HG03565 (cell line): ENCODE measurements at regions not wholly inside any gene's neighbourhood (a gene's known extent, or its start where the extent isn't known, plus 50 kb on each side); places are given as distances from the start of the nearest gene placed in this dataset.
"Not testable (repeated sequence)": the region's sequence is repeated elsewhere in the genome, so short reads cannot be mapped to it uniquely, and the experiment has no call there.

Experiments
- ATAC-seq: cut with Tn5 transposase; IDR thresholded peaks from one replicate; pipeline ENCODE4 v1.9.1; 2021; ENCODE audit warnings: mild to moderate bottlenecking, moderate library complexity; ENCODE audit not compliant: unreplicated experiment

DNA sequence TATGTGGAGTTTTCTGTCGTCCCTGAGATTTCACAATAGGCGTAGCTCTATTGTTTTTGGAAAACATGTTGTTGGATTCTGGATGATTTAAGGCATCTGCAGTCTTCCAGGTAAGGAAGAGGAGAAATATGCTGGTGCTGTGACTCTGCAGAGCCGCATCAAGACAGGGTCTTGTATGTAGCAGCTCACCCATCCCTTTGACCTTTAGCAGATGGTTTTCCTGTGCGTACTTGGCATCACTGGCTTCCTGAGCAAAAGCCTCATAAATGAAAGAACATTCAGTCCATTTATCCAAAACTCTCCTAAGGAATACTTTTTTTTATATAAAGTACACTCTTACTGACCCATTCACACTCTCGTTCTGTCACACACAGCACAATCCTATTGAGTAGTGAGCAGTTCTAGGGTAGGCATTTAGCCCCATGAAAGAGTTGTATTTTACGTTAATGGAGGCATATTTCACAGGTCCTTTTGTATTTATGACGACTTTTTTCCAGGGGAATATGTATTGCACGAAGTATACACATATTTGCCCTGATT is 443.9 kb downstream of the STK39 start:
- ATAC-seq, result no peak

DNA sequence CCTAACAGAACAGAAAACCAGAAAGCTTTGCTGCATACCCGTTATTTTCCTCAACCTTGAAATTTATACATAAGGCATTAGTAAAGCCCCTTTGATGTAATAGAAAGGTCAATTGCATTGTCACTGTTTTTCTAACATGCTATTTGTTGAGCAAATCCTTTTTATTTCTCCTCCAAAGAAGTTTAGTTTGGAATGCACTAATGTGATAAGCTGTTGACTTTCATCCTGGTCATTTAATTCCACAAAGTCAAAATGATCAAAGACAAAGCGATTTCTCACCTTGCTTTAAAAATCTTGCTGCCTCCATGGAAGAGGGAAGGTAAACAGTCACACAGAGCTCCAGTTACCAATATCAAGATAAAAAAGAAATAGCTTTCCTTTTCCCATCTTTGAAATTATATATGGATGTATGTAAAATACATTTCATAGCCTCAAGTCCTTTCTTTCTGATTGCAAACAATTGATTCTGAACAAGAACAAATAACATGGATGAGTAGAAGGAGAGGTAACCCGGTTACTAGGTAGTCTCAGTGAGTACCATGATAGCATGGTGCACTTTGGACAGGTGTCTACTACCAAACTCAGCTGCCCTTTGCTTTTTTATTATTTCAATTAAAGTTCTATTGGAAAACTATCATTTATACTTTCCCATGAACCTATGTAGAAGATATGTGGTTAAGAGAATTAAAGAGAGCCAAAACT is 452.7 kb downstream of the STK39 start:
- ATAC-seq, result no peak

DNA sequence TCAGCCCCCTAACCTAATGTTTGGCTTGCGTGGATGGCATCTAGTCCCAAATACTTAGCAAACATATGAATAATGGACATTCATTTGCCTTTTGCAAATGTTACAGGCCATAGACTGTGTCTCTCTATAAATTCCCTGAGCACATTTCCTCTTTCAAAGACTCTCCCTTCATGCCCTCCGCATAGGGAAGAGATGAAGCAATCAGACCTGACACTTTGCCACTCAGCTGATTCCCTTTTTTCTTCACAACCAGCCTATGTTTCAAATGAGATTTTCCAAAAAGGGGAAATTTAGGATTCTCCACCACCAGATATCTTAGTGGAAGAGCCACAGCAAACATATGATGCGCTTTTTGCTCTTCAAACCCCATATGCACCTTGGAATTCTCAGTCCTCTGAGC is 453.7 kb downstream of the STK39 start:
- ATAC-seq, result no peak

DNA sequence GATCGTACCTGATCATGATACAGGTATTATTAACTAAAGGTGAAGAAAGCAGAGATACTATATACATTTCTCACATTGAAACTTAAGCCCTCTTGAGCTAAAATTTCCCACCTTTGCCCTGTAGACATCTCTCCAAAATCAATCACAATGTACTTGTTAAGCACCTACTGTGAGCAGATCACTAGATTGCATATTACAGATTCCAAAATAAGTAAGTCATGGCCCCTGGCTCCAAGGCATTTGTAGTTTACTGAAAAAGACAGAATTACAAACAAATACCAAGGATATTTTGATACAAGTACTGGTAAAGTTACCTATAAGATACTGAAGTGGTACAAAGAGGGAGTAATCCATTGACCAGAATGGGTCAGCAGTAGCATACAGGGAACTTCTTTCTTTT is 455.3 kb downstream of the STK39 start:
- no peak for ATAC-seq

DNA sequence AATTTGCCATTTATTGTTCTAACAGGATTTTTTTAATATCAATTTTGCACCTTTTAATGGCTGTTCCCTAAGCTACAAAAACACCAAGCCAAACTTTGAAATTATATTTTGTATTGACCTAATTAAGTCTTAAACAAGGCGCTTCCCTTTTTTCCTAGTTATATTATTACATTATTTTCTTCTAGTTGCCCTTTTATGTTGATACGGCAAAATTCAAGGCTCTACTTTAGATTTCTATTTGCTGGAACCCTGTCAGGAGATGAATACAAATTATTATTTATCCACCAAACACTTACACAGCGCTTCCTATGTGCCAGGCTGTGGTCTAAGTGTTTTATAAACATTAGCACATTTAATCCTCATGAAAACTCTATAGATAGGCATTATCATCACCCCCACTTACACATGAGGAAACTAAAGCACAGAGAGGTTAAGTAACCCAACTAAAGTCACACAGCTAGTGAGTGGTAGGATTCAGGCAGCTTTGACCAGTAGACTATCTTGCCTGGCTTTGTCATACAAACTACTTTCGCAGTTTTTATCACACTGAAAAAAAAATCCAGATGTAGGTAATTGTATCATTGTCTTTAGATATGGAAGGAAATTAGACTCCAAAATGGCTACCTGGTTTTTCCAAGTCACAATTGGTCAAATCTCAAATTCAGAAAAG is 456.5 kb downstream of the STK39 start:
- no peak for ATAC-seq

DNA sequence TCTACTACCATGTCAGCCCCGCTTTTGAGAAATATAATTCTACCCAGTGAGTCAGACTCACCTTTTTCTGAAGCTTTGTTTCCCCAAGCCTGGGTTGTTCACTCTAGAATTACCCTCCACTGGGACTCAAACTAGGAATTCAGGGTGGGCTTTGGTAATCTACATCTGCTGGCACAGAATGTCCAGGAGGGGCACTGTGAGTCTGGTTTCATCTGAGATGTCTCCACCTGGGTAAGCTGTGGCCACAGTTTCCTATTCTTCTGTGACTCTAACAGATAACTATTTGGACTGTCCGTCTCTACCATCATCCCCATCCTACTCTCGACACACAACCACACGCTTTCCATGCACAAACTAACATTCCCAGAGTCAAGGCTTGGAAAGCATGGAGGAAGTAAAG is 457.2 kb downstream of the STK39 start:
- no peak for ATAC-seq

DNA sequence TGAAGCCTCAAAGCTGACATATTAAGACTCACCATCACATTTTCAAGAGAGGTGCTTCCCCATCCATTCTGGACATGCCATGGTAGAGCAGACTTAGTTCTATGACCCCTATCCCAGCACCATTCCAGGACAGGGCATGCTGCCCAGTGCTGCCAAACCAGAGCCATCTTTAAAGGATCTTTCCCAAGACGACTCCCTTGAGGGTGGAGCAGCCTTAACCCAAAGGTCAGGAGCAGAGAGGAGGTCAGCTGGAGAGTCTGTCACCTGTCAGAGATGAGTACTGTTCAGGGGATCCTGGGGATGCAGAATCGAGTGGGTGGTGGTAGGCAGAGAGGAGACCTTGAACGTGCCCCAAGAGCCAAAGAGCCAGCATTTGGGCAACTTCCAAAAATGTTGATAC is 459.8 kb downstream of the STK39 start:
- ATAC-seq, result no peak

DNA sequence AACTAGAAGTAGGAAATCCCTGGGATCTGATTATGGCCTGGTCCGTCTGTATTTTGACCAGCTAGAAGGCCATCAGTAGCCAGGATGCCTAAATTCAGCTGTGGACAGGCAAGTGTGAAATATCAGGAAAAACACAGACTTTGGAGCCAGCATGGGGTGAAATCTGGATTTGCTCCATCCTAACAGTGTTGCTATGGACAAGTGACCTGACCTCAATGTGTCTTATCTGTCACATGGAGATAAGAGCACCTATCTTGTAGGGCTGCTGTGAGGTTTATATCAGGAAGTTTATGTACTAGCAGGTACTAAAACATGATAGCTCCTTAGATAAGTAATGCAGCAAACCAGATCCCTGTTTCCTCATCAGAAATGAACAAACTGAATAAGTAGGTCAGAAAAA is 460.4 kb downstream of the STK39 start:
- ATAC-seq, result no peak

DNA sequence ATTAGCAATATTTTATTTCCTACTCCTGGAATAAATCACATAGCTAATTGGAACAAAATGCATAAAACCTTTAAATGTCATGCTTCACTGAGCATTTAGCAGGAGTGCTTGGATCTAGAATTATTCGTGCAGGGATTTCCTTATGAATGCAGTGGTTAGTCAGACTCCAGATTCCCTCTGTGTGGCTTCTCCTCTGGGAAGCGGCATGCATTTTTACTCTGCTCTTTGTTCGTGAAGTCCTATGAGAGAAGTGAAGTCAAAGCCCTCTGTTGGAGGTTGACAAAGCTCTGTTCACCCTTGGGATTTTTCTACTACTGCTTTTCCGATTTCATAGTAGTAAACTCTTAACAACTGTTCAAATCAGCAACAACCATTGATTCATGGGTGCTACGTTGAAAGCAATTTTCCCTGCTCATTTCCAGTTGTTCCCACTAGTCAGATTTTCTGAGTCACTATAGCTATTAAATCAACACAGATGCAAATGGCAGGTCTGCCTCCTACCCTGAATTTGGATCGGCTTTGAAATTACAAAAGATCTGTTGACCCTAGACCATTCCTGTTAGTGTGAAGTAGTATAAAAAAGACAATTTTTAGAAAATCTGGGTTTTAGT is 461.7 kb downstream of the STK39 start:
- no peak for ATAC-seq

DNA sequence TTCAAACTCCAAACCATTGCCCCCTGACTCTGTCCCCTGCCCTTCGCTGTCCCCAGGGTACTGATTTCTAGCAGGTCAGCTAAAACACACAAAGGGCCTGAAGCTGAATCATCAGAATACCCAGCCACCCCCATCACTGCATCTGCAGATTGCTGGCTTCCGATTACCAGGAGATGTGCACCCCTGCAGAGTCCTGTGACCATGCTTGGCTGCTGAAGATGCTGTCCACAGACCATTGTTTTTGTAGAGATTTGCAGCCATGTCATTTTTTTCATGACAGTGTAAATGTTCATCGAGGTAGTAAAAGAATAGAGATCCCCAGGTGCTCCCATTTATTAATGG is 463.3 kb downstream of the STK39 start:
- ATAC-seq, result no peak

DNA sequence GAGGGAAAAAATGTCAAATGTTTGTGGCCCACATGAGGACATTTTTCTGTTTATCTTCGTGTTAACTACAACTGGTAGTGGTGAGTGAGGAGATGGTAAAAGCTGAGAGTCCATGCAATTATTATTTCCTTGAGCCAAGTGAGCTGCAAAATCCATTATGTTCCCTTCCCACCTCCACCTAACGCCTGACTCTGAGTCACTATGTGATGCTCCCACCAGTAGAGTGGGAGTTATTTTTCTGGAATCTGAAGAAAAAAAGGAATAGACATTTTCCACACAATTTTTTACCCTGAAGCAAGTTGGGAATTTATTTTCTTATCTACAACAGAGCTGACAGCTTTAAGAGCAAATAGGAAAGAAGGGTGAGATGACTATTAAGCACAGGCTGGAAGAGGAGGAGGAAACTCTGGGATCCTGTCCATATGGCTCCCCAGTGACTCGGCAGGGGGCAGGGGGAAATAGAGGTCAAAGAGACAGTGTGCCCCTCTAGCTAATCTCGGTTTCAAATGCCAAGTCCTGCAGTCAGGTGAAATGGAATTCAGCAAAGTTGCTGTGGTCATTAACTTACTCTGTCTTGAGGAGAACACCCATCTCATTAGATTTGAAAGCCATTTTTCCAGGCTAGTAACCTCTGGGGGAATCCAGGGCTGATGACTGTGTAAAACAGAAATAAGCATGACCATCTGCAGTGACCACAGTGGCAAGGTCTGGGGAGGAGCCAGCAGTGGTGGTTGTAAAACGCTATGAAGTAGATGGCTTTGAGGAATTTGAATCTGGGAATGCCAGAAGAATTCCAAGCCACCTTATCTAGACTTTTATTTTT is 463.9 kb downstream of the STK39 start:
- ATAC-seq, result no peak

DNA sequence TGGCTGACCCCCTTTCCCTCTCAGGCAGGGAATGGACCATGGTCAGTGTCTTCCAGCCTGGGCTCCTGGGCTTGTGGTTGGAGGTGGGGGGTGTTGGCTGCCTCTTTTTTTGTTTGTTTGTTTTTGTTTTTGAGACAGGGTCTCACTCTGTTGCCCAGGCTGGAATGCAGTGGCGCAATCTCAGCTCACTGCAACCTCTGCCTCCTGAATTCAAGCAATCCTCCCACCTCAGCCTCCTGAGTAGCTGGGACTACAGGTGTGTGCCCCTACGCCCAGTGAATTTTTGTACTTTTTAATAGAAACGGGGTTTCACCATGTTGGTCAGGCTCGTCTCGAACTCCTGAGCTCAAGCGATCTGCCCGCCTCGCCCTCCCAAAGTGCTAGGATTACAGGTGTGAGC is 465.8 kb downstream of the STK39 start:
- not testable (repeated sequence) for ATAC-seq

DNA sequence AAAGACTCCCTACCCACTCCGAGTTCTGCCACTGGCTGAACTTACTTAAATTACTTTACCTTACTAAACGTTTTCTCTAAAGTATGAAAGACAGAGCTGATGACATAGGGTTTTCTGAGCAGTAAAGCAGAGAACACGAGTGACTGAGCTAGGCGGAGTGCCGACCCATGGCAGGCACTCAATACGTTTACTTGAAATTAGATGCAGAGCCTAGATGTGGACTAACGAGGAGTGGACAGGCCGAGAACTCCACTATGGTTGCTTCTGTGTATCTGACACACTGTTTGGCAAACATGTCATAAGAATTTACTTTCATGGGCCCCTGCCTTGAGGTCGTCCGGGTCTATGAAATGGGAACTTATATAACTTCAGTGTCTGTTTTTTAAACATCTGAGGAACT is 471.0 kb downstream of the STK39 start:
- ATAC-seq, result no peak

DNA sequence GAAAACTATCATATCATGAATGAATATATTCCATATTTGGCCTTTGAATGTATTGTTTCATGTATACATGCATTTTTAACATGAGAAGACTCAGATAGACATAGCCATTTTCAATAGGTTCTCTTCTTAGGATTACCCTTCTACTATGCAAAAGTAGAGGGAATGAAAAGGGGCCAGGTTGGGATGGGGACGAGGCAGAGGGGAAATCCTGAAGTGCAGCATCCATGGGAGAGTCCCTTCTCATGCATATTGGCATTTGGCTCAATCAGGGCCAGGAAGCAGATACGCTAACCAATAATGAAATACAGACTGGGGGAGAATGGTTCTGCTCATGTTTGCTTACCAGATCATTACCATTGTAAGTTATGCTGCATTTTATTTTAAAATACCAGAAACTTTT is 475.8 kb downstream of the STK39 start:
- no peak for ATAC-seq

DNA sequence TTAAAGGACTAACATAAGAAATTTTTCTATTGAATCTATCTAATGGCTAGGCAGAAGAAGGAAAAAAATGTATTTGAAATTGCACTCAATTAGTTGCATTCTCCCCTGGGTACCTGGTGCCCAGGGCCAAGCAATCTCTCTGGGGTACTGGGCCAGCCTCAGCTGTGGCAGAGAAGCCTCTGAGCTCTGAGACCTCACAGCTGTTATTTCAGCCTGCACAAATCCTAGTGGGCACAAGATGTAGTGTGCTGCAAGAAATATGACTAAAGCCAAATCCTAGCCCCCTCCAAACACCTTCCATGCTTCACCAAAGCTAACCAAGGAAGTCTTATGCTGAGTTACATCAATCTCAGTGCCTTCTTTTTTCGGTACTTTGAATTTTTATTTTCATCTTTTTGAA is 478.4 kb downstream of the STK39 start:
- ATAC-seq, result no peak

DNA sequence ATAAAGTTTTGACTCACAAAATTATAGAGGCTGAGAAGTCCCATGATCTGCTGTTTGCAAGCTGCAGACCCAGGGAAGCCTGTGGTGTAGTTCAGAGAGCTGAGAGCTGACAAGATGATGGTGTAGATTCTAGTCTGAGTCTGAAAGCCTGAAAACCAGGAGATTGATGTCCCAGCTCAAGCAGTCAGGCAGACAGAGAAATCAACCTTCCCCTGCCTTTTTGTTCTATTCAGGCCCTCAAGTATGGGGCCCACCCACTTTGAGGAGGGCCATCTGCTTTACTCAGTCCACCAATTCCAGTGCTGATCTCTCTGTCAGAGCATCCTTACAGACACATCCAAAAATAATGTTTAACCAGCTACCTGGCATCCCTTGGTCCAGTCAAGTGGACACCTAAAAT is 479.6 kb downstream of the STK39 start:
- ATAC-seq, result no peak

DNA sequence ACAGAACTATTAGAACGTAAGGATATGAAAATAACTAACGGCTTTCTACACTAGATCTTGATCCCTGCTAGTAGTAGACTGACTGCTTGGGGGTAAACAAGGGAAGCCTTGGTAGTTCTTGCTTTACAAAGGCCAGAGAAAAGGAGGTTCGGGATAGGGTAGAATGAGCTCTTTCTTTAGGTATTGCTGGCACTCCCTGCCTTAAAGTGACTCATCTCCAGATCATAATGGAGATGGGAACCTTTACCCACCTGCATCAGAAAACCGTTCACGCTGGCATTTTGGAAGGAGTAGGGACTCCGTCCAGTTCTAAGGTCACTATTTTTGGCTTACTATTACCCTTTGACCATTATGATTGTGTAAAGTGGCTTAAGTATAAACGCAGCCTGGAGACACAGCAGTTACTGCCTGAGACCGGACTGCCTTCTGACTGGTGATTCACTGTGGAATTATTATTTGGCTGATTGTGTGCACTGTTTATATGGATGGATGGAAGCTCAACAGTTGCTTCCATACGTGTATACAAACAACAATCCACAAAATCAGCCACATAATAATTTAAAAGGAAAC is 482.5 kb downstream of the STK39 start:
- ATAC-seq, result no peak

DNA sequence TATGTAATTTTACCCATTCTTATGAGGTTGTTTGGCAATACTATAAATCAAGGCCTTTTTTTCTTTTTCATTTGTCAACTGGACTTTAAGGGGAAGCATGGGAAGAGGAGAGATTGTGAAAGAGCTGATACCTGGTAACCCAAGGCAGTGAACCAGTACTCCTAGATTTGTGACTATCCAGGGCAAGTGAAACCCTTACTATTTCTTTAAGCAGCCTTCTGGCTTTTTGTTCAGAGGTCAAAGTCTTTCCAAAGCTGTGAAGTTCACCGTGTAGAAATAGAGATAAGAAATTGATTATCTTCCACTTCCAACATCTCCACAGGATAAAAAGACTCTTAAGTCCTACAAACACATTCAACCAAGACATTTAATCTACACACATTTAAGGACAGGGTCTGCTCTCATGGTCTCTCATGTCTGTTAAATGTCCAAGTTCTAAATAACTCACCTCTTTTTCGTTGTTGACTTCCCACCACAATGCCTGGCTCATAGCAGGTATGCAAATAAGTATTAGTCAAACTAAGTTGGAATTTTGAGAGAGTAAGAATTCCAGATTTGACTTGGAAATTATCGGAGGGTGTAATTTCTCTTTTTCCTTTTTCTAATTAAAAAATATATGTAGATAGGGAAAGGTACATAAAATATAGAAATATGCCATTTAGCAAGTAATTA is 485.8 kb downstream of the STK39 start:
- no peak for ATAC-seq

DNA sequence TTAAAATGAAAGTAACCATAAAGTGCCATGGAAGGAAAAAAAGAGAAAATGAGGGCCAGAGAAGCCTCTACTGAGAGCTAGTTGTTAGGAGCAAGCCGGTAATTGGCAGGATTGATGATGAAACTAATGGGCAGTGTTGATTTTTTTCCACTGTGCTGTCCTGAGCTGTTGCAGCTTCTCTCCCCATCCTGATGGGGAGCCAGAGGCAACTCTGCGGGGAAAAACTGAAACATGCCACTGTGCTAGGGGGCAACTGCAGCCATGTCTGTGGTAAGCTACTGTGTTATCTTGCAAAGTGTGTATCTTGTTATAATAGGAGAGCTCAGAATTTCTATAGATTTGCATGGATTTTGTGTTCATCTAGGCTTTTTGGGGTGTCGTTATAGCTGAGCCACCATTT is 487.9 kb downstream of the STK39 start:
- no peak for ATAC-seq

DNA sequence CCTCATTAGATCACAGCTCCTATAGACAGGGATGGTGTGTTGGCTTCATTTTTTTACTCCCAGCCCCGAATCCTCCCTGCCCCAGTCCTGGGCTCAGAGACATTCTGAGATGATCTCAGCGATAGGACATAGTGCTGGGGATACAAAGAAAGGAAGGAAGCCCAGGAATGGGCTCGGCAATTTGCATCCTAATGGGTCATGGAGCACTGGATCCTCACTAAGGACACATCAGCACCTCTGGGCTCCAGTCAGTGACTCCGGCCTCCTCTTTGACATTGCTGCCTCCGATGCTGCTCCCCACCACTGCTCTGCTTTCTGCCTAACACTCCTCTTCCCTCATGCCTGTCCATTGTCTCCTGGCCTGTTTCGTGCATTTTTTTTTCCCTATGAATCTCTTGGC is 489.1 kb downstream of the STK39 start:
- ATAC-seq, result no peak

DNA sequence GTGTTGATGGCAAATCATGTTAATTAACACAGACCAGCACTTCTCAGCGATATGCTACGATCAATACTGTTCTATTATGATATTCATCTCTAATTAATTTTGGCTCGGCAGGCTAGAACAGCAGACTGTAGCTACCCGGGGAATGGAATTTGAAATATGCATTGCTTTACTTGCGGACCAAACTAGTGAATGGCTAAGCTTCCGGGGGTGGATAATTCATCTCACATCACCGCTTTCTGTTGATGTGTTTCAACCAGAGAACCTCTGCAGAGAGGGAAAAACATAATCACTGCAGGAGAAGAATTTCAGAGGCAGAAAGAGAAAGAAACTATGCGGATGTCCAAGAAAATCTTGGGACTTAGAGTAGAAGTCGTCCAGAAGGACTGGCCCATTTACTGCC is 490.9 kb downstream of the STK39 start:
- no peak for ATAC-seq
